Subcutaneous abdominal adipose tissue (tissue), 5 donors: ENCODE measurements at regions not wholly inside any gene's neighbourhood (a gene's known extent, or its start where the extent isn't known, plus 50 kb on each side); places are given as distances from the start of the nearest gene placed in this dataset.

Experiments used
- H3K27ac ChIP-seq: one replicate; pipeline ENCODE4 v1.7.0; 2013; ENCODE audit warnings: low read depth, mild to moderate bottlenecking, inconsistent platforms, low read length, moderate library complexity
- H3K27me3 ChIP-seq, 5 donors: one replicate each; pipeline ENCODE4 v1.7.0; 2013; ENCODE audit warnings: low read length in 5 of 5, inconsistent platforms in 1 of 5; ENCODE audit not compliant: control insufficient read depth in 5 of 5, insufficient read depth in 4 of 5
- H3K36me3 ChIP-seq, 5 donors: one replicate each; pipeline ENCODE4 v1.7.0; 2013; ENCODE audit warnings: low read length in 5 of 5; ENCODE audit not compliant: control insufficient read depth in 5 of 5, insufficient read depth in 5 of 5
- H3K4me1 ChIP-seq, 5 donors: one replicate each; pipeline ENCODE4 v1.7.0; 2013; ENCODE audit warnings: low read length in 5 of 5, mild to moderate bottlenecking in 3 of 5, moderate library complexity in 1 of 5; ENCODE audit not compliant: control insufficient read depth in 5 of 5, insufficient read depth in 5 of 5
- H3K4me3 ChIP-seq, 5 donors: one replicate each; pipeline ENCODE4 v1.7.0; 2013; ENCODE audit warnings: low read length in 5 of 5, low read depth in 1 of 5
- H3K9ac ChIP-seq, 5 donors: one replicate each; pipeline ENCODE4 v1.7.0; 2013; ENCODE audit warnings: low read length in 5 of 5, mild to moderate bottlenecking in 4 of 5, moderate library complexity in 3 of 5
- H3K9me3 ChIP-seq, 5 donors: one replicate each; pipeline ENCODE4 v1.7.0; 2013; ENCODE audit warnings: low read length in 5 of 5; ENCODE audit not compliant: control insufficient read depth in 5 of 5
- donor health status: healthy.
- donor health status: healthy.
- donor health status: healthy.
- donor health status: healthy.
- donor health status: healthy.

DNA sequence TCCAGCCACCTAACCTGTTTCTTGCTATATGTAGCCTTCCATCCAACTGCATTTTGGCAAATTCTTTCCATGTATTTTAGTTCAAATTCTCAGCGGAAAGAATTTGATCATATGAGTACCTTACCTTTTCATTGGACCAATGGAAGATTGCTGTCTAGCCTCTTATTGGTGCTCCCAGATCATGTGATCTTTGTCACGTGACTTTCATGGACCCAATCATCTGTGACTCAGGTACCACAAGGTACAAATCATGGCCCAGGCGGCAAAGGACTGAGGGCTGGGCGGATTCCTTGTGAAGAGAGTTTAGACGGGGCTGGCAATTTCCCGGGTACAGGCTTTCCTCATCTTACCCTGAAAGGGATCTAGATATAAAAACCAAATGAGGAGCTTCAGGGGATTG lies 85.9 kb upstream of the TBX20 start:
- H3K27ac ChIP-seq = no peak overlapping the region
- H3K27me3 ChIP-seq = no peaks in the 10 kb centered on the region
- no peaks in the 10 kb centered on the region for H3K36me3 ChIP-seq
- H3K4me3 ChIP-seq = no peak overlapping the region
- no peak overlapping the region for H3K9ac ChIP-seq
- no peaks in the 10 kb centered on the region for H3K4me1 ChIP-seq
- no peaks in the 10 kb centered on the region for H3K9me3 ChIP-seq

DNA sequence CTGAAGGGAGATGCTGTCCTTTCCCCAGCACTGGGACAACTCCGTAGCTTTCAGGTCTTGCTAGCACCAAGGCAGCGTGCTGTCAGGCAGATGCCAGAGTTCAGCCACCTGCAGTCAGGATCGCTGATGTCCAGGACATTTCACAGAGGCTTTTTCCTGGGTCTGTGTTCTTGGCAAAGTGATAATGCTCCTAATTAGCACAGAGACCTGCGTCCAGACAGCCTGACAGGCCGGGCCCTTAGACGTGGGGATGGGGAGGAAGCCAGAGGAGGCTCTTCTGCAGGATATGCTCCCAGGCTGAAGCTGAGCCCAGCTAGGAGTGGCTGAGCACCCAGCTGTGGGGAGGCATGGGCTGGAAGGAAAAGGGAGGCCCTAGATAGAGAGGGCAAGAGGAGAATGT lies 82.5 kb upstream of the TBX20 start:
- no peaks in the 10 kb centered on the region for H3K4me1 ChIP-seq
- H3K4me3 ChIP-seq = no peak overlapping the region
- H3K27ac ChIP-seq = no peak overlapping the region
- H3K9ac ChIP-seq = no peak overlapping the region
- H3K9me3 ChIP-seq = no peaks in the 10 kb centered on the region
- H3K27me3 ChIP-seq = no peaks in the 10 kb centered on the region
- no peaks in the 10 kb centered on the region for H3K36me3 ChIP-seq

DNA sequence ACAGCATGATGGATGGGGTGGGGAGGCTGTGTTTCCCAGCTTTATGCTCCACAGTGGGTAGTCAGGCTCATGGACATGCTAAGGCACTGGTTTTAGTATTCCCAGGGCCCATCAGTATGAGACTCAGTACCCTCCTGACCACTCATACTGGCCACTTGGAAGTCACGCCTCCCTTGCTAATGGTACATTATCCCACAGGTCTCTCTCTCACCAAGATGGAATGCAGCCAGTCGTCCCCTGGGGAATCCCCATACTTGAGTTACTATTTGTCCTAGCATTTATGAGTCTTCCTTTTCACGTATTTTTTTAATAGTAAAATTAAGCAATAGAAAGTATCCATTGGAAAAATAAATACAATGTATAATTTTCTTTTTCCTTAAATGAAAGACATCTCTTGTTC lies 80.6 kb upstream of the TBX20 start:
- no peaks in the 10 kb centered on the region for H3K4me1 ChIP-seq
- no peaks in the 10 kb centered on the region for H3K27me3 ChIP-seq
- H3K9ac ChIP-seq = no peak overlapping the region
- no peaks in the 10 kb centered on the region for H3K9me3 ChIP-seq
- no peaks in the 10 kb centered on the region for H3K36me3 ChIP-seq
- H3K27ac ChIP-seq = no peak overlapping the region
- H3K4me3 ChIP-seq = no peak overlapping the region

DNA sequence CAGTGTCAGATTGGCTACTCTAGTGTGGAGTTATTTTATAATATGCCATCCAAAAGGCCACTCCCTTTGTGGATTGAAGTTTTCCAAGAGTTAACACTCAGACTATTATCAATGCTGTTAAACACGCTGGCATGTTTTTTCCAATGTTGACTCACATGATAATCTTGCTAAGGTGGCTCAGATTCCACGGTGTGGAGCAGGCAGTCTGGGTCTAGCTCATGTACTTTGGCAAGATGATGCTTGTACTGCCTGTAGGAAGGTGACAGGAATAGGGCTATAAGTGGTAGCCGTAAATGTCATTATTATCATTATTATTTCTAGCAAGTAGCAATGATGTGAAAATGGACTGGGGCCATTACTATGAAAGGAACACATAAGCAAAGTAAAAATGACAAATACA lies 79.4 kb upstream of the TBX20 start:
- Histone ChIP-seq H3K9me3 (no peaks in the 10 kb centered on the region), H3K27ac (no peak overlapping the region), H3K4me3 (no peak overlapping the region), H3K36me3 (no peaks in the 10 kb centered on the region), H3K27me3 (no peaks in the 10 kb centered on the region), H3K4me1 (no peaks in the 10 kb centered on the region), H3K9ac (no peak overlapping the region)

DNA sequence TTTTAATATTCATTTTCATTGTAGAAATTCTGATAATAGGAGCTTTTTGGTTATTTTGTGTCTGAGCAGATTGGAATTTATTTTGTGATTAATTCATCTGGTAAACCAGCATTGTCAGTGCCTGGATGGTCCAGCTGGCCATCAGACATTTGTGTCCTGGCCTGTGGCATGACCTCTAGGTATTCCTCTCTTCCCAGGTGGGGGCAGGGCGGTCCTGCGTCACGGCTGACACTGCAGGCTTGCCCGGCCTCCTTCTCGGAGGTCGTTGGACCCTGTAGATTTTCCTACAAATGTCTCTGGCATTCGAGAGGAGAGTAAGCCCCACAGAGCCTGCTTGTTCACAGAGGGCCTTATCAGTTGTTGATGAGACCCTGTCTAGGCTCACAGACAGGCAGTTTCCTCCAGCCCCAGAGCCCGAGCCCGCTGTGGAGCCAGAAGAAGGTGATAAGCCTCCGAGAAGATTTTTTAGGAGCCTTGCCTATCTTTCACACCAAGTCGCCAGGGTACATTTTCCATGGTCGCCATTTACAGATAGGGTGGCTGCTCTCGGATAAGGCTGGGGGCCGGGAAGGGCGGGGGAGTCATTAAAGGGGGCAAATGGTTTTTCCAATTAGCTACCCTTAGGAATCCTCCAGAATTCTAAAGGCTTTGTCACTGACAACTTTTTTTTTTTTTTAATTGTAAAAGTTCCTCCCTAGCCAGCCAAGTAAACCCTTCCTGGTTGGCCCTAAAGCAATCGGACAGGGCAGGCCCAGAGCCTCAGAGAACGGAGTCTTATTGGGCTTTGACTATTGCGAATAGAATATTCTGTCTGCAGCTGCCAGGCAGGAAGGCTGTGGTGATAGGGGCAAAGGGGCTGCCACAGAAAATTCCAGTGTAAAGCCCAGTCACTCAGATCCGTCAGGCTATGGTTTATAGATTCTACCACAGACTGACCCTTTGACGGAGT lies 78.1 kb upstream of the TBX20 start:
- H3K27ac ChIP-seq = no peak overlapping the region
- no peaks in the 10 kb centered on the region for H3K4me1 ChIP-seq
- H3K36me3 ChIP-seq = no peaks in the 10 kb centered on the region
- H3K4me3 ChIP-seq = no peak overlapping the region
- no peaks in the 10 kb centered on the region for H3K9me3 ChIP-seq
- H3K27me3 ChIP-seq = no peaks in the 10 kb centered on the region
- no peak overlapping the region for H3K9ac ChIP-seq

DNA sequence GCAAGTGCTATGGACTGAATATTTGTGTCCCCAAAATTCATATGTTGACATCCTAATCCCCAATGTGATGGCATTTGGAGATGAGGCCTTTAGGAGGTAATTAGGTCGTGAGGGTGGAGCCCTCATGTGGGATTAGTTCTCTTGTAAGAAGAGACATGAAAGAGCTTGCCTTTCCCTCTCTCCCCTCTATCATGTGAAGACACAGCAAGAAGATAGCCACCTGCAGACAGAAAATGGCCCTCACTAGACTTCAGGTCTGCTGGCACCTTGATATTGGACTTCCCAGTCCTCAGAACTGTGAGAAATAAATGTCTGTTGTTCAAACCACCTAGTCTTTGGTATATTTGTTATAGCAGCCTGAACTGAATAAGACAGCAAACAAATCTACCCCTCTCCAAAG lies 75.1 kb upstream of the TBX20 start:
- no peaks in the 10 kb centered on the region for H3K4me1 ChIP-seq
- peaks cover 0 to 3% (median 0%) of the 10 kb centered on the region in 5 donors for H3K9me3 ChIP-seq
- no peak overlapping the region for H3K27ac ChIP-seq
- H3K9ac ChIP-seq = no peak overlapping the region
- H3K4me3 ChIP-seq = no peak overlapping the region
- H3K36me3 ChIP-seq = no peaks in the 10 kb centered on the region
- no peaks in the 10 kb centered on the region for H3K27me3 ChIP-seq

DNA sequence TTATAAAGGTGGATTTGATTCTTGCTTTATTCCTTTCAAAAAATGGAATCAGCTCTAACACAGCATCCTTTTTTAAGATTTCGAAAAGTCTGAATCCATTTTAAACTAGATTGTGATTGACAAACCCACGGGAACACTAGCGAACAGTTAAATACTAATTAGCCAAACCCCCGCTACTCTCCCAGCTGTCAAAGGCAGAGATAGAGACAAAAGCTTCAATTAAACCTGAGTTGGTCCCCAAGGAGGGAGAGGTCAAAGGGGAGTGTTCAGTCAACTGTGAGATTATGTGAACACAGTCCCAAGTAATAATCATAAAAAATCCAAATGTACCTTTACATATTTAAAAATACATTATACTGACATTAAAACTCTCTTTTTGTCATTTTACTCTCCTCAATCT lies 65.7 kb upstream of the TBX20 start:
- Histone ChIP-seq H3K27ac (no peak overlapping the region), H3K36me3 (no peaks in the 10 kb centered on the region), H3K9ac (no peak overlapping the region), H3K4me1 (no peaks in the 10 kb centered on the region), H3K4me3 (no peak overlapping the region), H3K9me3 (peaks cover 0 to 3% (median 0%) of the 10 kb centered on the region in 5 donors), H3K27me3 (no peaks in the 10 kb centered on the region)

DNA sequence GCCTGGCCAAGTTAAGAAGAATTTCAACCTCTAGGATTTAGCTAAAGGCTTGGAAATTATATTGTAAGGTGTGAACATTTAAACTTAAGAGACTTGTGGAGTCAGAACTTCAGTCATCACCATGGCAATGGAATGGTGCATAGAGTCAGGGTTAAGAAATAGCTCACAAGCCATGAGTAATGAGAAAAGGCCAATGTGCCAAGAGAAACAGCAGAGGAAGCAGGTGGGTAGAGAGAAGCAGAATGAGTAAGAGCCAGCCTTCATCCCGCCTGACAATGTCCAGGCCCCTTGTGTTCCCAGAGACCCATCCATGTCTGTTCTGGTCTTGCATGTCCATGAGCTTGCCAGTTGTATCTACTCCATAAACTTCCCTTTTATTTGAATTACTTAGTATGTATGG lies 62.6 kb upstream of the TBX20 start:
- Histone ChIP-seq H3K27ac (no peak overlapping the region), H3K9me3 (no peaks in the 10 kb centered on the region), H3K27me3 (no peaks in the 10 kb centered on the region), H3K4me1 (no peaks in the 10 kb centered on the region), H3K9ac (no peak overlapping the region), H3K36me3 (no peaks in the 10 kb centered on the region), H3K4me3 (no peak overlapping the region)

DNA sequence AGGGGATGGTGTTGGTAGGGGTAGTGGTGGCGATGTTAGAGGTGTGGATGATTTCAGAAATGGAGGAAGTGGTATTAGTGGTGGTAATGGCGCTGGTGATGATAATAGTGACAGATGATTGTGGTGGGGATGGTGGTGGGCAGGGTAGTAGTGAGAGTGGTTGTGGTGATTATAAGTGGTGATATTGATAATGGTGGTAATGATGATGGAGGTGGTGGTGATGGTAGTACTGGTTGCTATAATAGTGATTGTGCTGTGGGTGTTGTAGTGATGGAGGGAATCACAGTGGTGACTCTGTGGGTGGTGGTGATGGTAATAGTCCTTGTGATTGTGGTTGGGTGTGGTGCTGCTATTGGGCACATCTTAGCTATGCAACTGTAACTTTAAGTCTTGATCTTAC lies 61.6 kb upstream of the TBX20 start:
- H3K4me3 ChIP-seq = no peak overlapping the region
- no peak overlapping the region for H3K9ac ChIP-seq
- H3K36me3 ChIP-seq = no peaks in the 10 kb centered on the region
- H3K9me3 ChIP-seq = no peaks in the 10 kb centered on the region
- no peaks in the 10 kb centered on the region for H3K27me3 ChIP-seq
- no peaks in the 10 kb centered on the region for H3K4me1 ChIP-seq
- no peak overlapping the region for H3K27ac ChIP-seq

DNA sequence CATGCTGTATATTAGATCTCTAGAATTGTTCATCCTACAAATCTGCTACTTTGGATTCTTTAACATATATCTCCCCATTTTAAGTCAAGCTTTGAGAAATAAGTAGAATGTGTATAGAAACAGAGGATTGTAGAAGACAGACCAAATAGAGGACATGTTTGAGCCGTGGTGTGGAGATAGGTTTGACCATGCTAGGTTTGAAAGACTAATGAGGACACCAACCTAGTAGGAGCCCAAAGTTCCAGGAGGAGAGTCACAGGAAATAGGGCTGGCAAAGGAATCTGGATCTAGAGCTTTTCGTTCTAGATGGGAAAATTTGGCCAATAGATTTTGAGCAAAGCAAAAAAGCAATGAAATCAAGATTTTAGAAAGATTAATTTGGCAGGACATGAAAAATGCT lies 60.5 kb upstream of the TBX20 start:
- no peaks in the 10 kb centered on the region for H3K4me1 ChIP-seq
- no peak overlapping the region for H3K4me3 ChIP-seq
- H3K9ac ChIP-seq = no peak overlapping the region
- no peak overlapping the region for H3K27ac ChIP-seq
- no peaks in the 10 kb centered on the region for H3K36me3 ChIP-seq
- no peaks in the 10 kb centered on the region for H3K27me3 ChIP-seq
- no peaks in the 10 kb centered on the region for H3K9me3 ChIP-seq
